Adrenal gland (tissue), 9 donors: ENCODE measurements at regions not wholly inside any gene's neighbourhood (a gene's known extent, or its start where the extent isn't known, plus 50 kb on each side); places are given as distances from the start of the nearest gene placed in this dataset.

Experiments used
- DNase-seq, 7 donors: peaks; one replicate each; pipeline ENCODE4 v3.0.0-alpha.2; 2019 to 2020
- H3K27ac ChIP-seq, 5 donors: fragments of 200-600 bp; sonication (generic) in 4 of 5; 1 replicate in 3 of 5; 2 replicates in 2 of 5; pipeline versions ENCODE4 v1.5.1 to v1.8.0; 2016 to 2020; ENCODE audit warnings: mild to moderate bottlenecking in 1 of 5
- H3K27me3 ChIP-seq: fragments of 200-600 bp; 2 replicates; pipeline ENCODE4 v1.8.0; 2021
- H3K36me3 ChIP-seq, 2 donors: fragments of 200-600 bp; replicated peaks in 1 of 2; 1 replicate in 1 of 2; 2 replicates in 1 of 2; pipeline versions ENCODE4 v1.5.1 to v1.8.0; 2018 to 2022
- H3K4me1 ChIP-seq, 2 donors: fragments of 200-600 bp; replicated peaks in 1 of 2; 1 replicate in 1 of 2; 2 replicates in 1 of 2; pipeline versions ENCODE4 v1.5.1 to v1.8.0; 2018 to 2021
- H3K4me3 ChIP-seq, 4 donors: fragments of 200-600 bp; sonication (generic) in 3 of 4; one replicate each; pipeline ENCODE4 v1.5.1; 2016 to 2018
- H3K9me3 ChIP-seq, 3 donors: fragments of 200-600 bp; sonication (generic) in 1 of 3; replicated peaks in 1 of 3; 1 replicate in 2 of 3; 2 replicates in 1 of 3; pipeline versions ENCODE4 v1.5.1 to v1.8.0; 2016 to 2021
- CTCF ChIP-seq, 6 experiments: fragments of 450-650 bp in 4 of 6; fragments of 200-600 bp in 2 of 6; sonication (generic) in 1 of 6; IDR thresholded peaks; 1 replicate in 5 of 6; 2 replicates in 1 of 6; pipeline versions ENCODE4 v1.5.1 to v1.8.0; 2016 to 2021; ENCODE audit warnings: antibody characterized with exemption in 6 of 6, mild to moderate bottlenecking in 2 of 6, moderate library complexity in 1 of 6
- POLR2A ChIP-seq, 2 donors: fragments of 450-650 bp; IDR thresholded peaks; one replicate each; pipeline ENCODE4 v1.6.1; 2017; ENCODE audit warnings: antibody characterized with exemption in 2 of 2, mild to moderate bottlenecking in 2 of 2, moderate library complexity in 1 of 2
- WGBS, 4 donors: extraction: QIAGEN DNeasy Blood & Tissue Kit in 2 of 4; methylation state at CpG; one replicate each; pipeline versions ENCODE4 v1.1.5 to v1.1.7; 2013 to 2017; 5-methylcytosine and 5-hydroxymethylcytosine counted together
- intact Hi-C, 2 donors: fragments of 100-400 bp; cut with DNase I; formaldehyde crosslinking; loops; one replicate each; pipeline versions ENCODE4 v1.14.1 to v1.15.0; 2022 to 2023
- donor health status: healthy with polysubstance abuse.
- donor health status: Bipolar disorder and iron deficiency.
- donor health status: DM: yes; HTN: yes; CAD: no.
- donor health status: DM: no; HTN: no; CAD: no.
- donor health status: DM: no; HTN: no; CAD: no.

DNA sequence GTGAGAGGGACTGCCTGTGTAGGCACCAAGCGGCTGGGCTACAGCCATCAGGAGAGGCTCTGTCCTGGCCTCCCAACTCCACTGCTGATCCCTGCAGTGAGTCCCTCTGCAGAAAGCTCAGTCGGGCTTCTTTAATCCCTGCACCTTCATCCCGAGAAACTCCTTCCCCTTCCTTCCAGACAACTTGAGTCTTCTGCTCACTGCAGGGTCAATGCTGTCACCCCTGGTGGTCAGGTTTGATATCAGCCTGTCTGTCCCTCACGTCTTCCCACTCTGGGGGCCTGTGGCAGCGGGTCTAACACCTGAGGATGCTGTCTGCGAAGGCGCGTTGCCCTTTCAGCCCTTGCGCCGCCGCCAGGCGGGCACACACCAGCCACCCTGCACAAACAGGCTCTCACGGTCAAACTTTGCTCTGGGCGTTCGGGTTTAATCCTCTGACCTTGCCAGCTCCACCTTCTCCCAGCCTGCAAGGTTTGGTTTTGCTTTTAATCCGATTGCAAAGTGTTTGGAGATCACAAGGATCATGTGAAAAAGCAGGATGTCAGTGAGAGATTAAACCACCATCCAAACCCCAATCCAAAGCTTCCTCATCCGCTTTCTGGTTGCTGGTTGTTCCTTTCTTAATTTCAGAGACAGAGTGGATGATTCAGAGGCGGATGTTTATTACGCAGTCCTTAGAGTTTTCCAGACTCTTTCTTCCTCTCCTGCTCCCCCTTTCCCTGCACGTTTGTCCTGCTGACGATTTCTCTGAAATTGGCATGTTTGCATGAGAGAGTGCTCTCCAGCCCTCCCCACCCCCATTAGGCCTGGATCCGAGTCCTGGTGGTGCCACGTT is 74.8 kb upstream of the SLC34A2 start:
- no peaks in the 10 kb centered on the region for H3K4me1 ChIP-seq
- no peak for DNase-seq
- TF ChIP-seq CTCF (IDR thresholded peaks at IDR 0.05) (no peak), POLR2A (IDR thresholded peaks at IDR 0.05) (no peak)
- WGBS, 4 donors = 67 to 75% (median 72%) methylated on average over 23 of the region's 23 CpGs
- H3K9me3 ChIP-seq = no peaks in the 10 kb centered on the region
- H3K27me3 ChIP-seq = no peaks in the 10 kb centered on the region
- intact Hi-C loops = no loop called here
- H3K4me3 ChIP-seq = no peak overlapping the region
- no peaks in the 10 kb centered on the region for H3K36me3 ChIP-seq
- H3K27ac ChIP-seq = no peak overlapping the region

DNA sequence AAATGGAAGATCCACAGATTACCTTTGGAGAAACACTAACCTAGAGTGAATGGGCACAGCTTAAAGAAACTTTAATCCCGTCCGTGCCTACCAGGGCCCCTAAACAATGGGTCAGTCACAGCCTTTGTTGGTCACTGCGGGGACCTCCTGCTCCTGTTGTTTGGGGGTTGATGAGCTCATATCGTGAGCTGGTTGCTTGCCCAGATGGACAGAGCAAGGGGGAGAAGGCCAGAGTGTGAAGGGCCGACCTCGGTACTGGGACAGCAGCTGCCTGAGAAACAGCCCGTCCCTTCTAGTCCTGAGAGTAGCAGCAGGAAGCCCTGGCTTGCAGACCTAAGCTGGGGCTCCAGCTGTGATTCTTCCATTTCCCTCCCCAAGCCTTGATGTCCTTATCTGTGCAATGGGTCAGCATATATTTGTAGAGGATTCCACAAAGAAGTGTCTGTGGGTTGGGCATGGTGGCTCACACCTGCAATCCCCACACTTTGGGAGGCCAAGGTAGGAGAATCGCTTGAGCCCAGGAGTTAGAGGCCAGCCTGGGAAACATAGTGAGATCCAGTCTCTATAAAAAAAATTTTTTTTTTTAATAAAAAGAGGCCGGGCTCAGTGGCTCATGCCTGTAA is 69.6 kb upstream of the SLC34A2 start:
- intact Hi-C loops = no loop called here
- H3K27me3 ChIP-seq = no peaks in the 10 kb centered on the region
- no peaks in the 10 kb centered on the region for H3K9me3 ChIP-seq
- no peak for TF ChIP-seq POLR2A (IDR thresholded peaks at IDR 0.05)
- no peaks in the 10 kb centered on the region for H3K36me3 ChIP-seq
- H3K4me1 ChIP-seq = no peaks in the 10 kb centered on the region
- no peak overlapping the region for H3K4me3 ChIP-seq
- no peak for DNase-seq
- H3K27ac ChIP-seq = no peak overlapping the region
- WGBS, 4 donors = 79 to 91% (median 85%) methylated on average over 7 to 9 of the region's 9 CpGs

- Histone ChIP-seq H3K9me3 (no peaks in the 10 kb centered on the region), H3K36me3 (no peaks in the 10 kb centered on the region), H3K4me1 (no peaks in the 10 kb centered on the region), H3K27me3 (no peaks in the 10 kb centered on the region), H3K27ac (no peak overlapping the region), H3K4me3 (no peak overlapping the region)
- intact Hi-C loops = no loop called here
- no peak for TF ChIP-seq POLR2A (IDR thresholded peaks at IDR 0.05)
- no peak for TF ChIP-seq CTCF (IDR thresholded peaks at IDR 0.05)
- WGBS, 4 donors = 81 to 88% (median 84%) methylated on average over 7 of the region's 7 CpGs
- DNase-seq = no peak
Observed at GRCh38 chr4:25588206-25588605, 67.4 kb upstream of the SLC34A2 start.

DNA sequence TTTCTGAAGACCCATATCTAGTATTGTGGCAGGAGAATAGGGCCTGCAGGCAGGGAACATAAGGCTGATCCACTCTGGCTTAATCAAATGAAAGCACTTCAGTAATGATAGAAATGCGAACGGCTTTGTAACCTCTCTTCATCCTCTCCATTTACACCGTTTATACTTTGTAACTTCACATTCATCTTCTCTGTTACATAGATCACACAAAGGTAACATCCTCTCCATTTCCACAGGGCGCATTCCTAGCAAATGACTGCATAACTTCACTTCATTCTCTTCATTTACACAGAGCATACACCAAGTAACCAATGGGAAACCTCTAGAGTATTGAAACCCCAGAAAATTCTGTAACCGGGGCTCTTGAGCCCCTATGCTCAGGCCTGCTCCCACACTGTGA is 65.5 kb upstream of the SLC34A2 start:
- Histone ChIP-seq H3K27ac (no peak overlapping the region), H3K27me3 (no peaks in the 10 kb centered on the region), H3K4me1 (no peaks in the 10 kb centered on the region), H3K36me3 (no peaks in the 10 kb centered on the region), H3K4me3 (no peak overlapping the region), H3K9me3 (no peaks in the 10 kb centered on the region)
- no peak for TF ChIP-seq POLR2A (IDR thresholded peaks at IDR 0.05)
- TF ChIP-seq CTCF (IDR thresholded peaks at IDR 0.05) = no peak
- WGBS, 4 donors = 74 to 78% (median 76%) methylated on average over 5 of the region's 5 CpGs
- DNase-seq = no peak
- intact Hi-C loops = no loop called here
